GM19043 (cell line): ENCODE measurements at regions not wholly inside any gene's neighbourhood (a gene's known extent, or its start where the extent isn't known, plus 50 kb on each side); places are given as distances from the start of the nearest gene placed in this dataset.
"Not testable (repeated sequence)": the region's sequence is repeated elsewhere in the genome, so short reads cannot be mapped to it uniquely, and the experiment has no call there.

Experiments used
- ATAC-seq: cut with Tn5 transposase; IDR thresholded peaks from one replicate; pipeline ENCODE4 v1.9.1; 2021; ENCODE audit warnings: low read depth; ENCODE audit not compliant: unreplicated experiment

DNA sequence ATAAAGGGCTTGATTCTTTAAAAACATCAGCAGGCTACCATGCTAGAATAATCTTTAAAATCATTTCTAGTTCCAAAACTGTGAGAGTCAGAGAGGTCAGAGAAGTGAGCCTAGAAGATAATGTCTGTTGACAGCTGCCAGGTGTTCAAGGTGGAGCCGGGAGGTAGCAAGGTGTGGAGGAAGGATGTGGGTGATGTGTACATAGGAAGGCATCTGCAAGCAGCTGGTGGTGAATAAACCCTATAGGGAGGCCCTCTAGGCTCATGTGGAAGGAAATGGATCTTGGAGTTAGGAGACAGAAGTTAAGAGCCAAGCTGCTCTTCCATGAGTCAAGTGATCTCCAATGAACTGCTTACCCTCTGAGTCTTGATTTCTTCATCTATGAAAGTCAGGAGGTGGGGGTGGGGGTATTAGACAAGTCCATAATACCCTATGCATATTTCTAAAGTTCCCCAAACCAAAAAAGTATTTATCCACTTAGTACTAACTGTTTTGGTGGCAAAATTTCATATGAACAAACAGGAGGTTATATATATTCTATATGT is 266.3 kb downstream of the RHOU start:
- no peak for ATAC-seq

DNA sequence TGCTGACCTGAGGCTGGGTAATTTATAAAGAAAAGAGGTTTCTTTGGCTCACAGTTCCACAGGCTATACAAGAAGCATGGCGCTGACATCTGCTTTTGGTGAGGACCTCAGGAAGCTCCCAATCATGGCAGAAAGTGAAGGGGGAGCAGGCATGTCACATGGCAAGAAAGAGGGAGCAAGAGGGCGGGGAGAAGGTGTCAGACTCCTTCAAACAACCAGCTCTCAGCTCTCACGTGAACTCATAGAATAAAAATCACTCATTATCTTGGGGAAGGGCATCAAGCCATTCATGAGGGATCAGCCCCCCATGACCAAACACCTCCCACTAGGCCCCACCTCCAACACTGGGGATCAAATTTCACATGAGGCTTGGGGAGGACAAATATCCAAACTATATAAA is 266.8 kb downstream of the RHOU start:
- ATAC-seq, result no peak

DNA sequence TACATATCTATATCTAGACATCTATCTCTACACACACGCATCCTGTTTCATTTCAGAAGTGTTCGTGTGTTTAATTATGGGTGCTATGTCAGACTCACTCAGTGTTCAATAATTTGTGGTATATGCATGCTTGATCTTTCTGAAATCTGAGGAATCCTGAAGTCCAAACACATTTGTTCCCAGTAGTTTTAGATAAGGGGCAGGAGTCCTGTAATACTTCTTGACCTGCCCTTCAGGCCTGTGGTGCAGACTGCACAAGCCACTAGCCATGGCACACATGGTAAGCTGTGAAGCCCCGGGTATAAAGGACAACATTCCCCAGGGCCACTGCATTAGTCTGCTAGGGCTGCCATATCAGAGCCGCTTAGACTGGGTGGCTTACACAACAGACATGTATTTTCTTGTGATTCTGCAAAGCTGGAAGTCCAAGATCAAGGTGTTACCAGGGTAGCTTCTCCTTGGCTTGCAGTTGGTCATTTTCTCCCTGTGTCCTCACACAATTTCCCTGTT is 267.2 kb downstream of the RHOU start:
- no peak for ATAC-seq

DNA sequence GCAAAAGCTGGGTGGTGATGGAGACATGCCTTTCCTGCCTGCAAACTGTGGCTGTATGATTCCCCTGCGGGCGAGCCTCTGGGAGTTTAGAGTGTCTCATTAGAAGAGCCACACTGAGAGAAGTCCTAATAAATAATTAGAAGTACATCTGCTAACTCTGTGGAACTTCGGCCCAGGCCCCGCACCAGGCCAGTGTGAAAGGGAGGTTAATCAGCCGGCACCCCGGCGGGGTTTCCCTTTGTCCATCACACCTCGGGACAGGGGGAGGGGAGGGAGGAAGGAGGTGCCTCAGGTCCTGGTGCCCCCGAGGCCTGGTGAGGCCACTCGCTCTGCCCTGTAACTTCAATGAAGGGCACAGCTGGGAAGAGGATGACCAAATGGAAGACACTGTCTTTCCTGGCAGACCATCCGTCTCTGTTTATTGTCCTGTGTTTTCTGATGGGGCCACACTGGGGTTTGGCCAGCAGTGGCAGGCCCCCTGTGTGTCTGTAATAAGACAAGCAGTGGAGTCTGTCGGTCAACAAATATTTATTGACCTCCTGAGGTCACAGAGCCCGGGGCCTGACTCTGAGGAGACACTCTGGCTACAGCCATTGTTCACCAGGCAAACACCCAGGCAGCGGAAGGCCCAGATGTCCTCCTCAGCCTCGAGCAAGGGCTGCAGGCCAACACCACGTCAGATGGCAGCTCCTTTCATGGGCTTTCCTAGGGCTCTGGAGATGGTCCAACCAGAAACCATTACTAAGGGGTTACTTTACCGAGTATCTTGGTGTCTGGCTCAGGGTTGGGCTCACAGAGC is 267.5 kb upstream of the RAB4A start:
- ATAC-seq, result no peak

DNA sequence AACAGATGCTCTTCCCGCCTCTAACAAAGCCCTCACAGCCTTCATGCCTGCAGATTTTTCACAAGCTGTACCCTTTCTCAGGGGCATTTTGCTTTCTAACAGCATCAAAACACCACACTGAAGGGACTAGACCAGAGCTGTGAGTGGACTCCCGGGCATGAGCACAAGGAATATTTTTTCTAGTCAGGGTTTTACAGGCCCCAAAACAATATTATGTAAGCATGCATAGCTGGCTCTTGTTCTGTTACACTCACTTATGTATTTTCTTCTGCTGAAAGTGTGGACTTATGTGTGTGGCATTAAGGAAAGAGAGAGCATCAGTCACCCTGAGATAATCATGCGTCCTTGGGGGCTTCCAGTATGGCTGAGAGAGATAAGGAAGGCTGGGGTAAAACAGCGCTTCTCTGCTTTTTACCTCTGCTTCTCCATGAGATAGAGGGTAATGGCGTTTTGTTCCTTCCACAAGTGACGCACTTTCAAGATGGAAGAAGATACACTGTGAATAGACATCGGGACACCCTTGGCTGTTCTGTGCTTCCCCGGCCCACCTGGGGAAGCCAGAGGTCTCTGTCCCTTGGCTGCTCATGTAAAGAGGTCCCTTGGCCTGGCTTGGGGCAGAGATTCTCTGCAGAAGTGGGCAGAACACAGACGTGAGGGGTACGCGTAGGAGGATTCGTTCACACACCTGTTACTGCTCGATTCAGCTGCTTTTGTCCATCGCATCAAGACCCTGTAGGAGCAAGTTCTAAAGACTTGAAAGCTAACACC is 266.7 kb upstream of the RAB4A start:
- no peak for ATAC-seq

DNA sequence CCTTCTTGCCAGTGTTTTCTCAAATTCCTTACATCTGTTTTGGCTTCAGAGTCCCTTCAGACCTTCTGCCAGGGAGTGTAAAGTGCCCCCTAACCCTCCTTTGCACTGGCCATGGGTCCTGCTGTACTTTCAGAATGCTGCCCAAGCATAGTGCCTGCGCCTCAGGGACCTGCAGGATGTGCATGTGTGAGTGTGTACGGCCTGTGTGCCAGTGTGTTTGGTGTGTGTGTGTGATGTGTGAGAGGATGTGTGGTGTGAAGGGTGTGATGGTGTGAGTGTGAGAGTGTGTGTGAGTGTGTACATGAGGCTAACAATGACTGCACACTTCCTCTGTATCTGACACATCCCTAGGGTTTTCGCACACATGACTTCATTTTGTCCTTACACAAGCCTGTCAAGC is 265.8 kb upstream of the RAB4A start:
- ATAC-seq, result no peak

DNA sequence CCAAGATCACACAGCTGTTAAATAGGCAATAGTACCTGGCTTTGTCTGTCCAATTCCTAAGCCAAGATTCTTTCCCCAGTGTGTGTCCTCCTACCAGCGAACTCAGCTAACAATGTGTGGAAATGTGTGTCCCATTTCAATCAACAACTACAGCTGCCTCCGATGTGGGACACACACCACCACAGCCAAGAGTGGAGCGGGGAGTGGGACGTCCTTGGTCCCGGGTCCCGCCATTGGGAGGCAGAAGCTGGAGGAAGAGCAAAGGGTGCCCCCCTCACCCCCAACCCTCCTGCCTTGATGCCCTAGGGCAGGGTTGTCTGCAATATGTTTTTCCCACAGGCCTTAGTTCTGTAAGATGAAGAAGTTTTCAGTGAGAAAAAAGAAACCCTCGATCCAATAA is 265.4 kb upstream of the RAB4A start:
- ATAC-seq, result no peak

DNA sequence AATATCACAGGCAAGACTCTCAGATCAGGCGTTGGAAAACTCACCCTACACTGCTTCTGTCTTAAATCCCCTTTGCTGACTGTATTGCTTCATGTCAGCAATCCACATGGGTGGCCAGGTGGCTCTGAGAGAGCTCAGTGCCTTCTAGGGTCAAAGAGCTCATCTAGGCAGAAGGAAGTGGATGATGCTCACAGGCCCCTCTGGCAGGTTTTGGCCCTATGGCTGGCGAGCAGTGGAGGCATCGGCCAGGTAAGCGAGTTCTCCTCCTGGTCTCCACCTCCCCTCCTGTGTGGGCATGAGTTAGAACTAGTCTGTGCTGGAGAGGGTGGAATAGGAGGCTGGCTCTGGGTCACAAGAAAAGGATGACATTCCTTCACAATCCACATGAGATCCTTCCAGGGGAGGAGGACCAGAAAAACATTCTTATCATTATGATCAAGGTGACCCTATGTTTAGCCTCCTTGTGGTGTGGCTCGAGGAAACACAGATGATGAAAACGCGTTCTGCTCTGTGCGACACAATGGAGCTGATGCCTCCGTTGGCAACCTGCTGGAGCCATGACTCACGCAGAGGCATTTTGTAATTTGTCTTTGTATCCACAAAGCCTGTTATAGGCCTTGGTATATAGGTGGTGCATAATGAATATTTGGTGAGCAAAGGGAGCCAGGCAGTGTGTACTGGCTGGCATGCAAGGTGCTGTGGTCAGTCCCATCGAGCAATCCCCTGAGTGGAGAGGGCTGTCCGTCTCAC is 264.6 kb upstream of the RAB4A start:
- ATAC-seq, result no peak

DNA sequence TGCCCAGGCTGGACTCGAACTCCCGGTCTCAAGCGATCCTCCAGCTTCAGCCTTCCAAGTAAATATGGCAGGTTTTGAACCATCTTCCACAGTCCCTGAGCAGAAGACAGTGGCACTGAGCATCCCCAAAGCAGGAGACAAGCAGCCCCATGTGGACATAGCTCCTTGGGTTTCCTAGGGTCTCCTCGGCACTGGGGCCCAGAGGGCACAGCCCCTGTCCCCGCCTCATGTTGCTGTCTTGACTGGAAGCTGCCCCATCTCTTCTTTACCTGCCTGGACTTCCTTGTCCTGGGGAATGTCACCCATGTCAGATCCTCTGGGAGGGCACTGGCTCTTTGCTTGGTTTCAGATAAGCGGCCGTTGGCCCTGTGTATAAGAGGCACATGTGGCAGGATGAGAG is 263.7 kb upstream of the RAB4A start:
- no peak for ATAC-seq

DNA sequence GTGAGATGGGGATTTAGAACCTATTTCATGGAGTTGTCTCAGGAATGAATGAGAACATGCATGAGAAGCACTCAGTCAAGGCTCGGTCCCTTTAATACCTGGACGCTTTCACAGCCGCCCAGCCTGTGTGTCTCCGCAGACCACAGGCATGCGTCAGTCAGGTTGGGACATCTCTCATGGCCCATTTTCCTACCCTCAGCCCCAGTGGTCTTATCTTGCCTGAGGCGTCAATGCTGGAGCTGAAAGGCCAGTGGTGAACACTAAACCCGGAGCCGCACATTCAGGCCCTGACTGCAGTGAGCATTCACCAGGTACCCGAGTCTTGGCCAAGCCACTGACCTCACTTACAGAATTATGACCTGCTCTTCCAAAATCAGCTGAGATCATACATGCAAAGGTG is 263.2 kb upstream of the RAB4A start:
- no peak for ATAC-seq

DNA sequence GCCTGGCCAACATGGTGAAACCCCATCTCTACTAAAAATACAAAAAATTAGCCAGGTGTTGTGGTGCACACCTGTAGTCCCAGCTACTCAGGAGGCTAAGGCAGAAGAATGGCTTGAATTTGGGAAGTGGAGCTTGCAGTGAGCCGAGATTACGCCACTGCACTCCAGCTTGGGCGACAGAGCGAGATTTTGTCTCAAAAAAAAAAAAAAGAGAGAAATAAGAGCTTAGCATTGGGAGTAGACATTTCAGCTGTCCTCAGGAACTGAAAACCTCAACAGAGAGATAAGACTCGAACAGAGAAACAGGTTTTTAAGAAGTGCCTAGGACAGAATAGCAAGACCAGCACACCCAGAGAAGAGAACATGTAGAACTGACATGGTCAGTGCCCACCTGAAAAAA is 262.6 kb upstream of the RAB4A start:
- ATAC-seq, result not testable (repeated sequence)

DNA sequence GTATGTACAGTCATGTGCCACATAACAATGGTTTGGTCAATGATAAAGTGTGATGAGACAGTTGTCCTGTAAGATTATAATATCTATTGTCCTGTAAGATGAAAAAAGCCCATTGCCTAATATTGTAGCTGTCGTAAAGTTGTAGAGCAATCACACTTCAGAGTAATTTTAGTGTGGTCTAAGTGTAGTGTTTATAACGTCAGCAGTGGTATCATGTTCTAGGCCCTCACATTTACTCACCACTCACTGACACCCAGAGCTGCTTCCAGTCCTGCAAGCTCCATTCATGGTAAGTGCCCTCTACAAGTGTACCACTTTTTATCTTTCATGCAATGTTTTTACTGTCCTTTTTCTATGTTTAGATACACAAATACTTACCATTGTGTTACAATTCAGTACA is 259.9 kb upstream of the RAB4A start:
- no peak for ATAC-seq

DNA sequence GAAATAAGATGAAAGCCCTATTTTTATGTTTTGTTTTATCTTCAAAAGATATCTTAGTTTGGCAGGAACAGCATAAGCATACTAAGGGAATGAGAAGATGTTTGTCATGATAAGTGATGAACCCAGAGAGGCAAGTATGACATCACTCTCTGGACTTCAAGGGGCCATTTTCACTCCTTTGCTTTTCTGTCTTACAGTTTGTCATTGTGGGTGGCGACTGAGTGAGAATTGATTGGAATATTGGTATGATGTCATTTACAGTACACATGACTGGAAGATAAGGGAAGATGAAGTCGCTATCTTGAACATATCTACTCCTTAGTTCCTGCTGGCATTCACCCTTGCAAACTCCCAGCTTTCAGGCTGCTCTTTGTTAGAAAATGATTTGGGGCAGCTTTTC is 258.1 kb upstream of the RAB4A start:
- no peak for ATAC-seq

DNA sequence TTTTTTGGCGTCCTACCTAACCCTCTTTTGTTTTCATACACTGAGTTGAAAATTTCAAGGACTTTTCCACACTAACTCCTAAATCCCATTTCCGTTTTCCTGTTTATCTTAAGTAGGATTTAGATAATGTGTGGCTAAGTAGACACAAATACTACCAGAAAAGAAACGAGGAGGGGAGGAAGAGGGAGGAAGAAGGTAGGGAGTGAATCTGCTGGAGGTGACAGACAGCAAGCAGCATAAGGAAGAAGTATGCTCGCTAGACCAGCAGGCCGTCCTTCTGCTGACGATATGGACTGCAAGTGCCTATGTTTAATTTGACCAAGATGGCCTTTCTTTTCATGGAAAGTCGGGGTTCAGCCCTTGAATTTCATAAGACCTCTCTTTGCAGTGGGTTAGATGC is 256.9 kb upstream of the RAB4A start:
- no peak for ATAC-seq

DNA sequence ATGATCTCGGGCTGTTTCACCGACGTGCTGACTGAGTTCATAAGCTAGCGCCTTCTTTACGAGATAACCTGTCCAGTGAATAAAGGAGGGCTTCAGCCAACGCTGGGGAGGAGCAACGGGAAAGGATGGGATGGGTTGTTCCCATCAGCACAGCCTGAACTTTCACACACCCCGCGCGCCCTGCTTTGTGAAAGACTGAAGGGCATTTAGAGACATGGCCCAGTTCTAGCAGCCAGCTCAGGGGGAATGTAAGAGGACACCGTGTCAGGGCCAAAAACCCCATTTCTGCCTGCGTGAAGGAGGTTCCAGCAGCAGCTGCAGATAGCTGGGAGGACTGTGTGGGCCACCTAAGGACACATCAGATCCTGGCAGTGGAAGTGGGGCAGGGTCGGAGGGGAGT is 255.1 kb upstream of the RAB4A start:
- ATAC-seq, result no peak

DNA sequence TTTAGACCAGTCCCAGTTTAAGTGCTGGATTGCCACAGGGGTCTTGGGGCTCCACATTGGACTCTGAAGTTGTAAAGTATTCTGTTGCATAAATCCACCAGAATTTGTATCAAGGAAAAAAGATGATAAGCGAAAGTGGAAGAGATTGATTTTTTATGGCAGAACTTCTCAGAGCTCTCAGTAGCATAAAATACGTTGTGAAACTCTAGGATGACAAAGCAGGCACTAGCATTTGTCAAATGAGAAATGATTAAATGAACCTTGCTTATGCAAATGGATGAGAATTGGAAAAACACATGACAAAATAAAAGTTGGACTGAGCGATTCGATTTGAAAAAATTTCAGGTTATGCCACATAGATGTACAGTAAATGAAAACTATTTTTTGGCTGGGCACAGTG is 253.8 kb upstream of the RAB4A start:
- ATAC-seq, result no peak

DNA sequence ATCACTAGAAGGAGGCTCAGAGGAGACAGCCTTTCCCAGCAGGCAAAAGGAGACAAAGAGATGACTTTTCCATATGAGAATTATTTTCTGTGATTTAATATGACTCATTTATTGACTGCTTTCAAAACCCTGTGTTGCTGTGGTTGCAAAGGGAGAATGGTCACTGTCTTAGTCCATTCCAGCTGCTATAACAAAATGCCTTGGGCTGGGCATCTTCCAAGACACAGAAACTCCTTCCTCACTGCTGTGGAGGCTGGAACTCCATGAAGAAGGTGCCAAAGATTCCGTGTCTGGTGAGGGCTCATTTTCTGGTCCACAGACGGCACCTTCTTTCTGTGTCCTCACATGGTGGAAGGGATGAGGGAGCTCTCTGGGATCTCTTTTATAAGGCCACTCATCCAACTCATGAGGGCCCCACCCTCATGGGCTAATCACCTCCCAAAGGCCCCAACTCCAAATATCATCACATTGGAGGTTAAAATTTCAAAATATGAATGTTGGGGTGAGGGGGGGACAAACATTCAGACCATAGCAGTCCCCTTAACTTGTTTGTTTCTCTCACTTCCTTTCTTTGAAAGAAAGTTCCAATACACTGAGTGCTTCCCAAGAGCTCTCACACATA is 252.1 kb upstream of the RAB4A start:
- ATAC-seq, result no peak

DNA sequence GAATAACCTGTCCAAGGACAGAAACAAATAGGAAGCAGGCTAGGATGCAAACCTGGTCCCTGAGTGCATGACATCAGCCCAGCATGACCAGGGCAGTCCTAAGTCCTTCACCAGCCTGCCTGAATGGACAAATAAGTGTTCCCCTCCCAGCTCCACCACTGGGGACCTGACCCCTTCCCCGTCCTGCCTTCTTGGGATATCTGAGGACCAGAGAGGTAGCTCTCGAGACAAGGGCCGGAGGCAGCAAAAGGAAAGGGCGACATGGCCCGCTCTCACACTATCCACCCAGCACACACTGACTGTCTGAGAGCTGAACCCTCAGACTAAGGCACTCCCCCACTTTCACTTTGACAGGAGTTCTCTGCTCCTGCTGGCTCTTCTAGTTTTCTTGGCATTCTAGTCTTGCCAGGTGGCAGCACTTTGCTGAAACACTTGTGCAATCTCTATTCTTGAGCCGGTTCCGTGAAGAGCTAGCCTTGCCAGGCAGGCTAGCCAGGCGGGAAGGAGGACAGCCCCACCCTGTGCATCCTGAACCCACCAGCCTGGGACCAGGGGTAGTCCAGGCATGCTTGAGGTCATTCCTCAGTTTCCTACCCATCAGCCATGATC is 251.1 kb upstream of the RAB4A start:
- no peak for ATAC-seq

DNA sequence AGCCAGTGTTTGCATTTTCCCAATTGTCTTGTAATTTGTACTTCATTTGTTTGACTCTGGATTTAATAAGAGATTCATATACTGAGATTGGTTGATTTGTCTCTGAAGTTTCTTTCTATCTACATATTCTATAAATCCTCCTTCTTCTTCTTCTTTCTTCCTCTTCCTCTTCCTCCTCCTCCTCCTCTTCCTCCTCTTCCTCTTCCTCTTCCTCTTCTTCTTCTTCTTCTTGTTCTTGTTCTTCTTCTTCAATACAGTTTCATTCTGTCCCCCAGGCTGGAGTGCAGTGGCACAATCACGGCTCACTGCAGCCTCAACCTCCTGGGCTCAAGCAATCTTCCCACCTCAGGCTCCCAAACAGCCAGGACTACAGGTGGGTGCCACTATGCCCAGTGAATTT is 249.9 kb upstream of the RAB4A start:
- ATAC-seq, result not testable (repeated sequence)
